ENCODE measurements at regions not wholly inside any gene's neighbourhood (a gene's known extent, or its start where the extent isn't known, plus 50 kb on each side); places are given as distances from the start of the nearest gene placed in this dataset.
"Not testable (repeated sequence)": the region's sequence is repeated elsewhere in the genome, so short reads cannot be mapped to it uniquely, and the experiment has no call there.

GRCh38 chr16:77093999-77094398, 97.0 kb upstream of the MON1B start:
- no peak for TF ChIP-seq CTCF (IDR thresholded peaks at IDR 0.05; ENCODE audit: insufficient read depth, low read depth, low read length, missing control alignments)
- no peak for DNase-seq (ENCODE audit: low read depth)
- H3K4me3 ChIP-seq (ENCODE audit: low read depth, low read length): no peak overlapping the region

- DNase-seq (ENCODE audit: low read depth): no peak
- H3K4me3 ChIP-seq (ENCODE audit: low read depth, low read length): no peak overlapping the region
- no peak for TF ChIP-seq CTCF (IDR thresholded peaks at IDR 0.05; ENCODE audit: insufficient read depth, low read depth, low read length, missing control alignments)
Measured at GRCh38 chr16:77111056-77111565, 79.9 kb upstream of the MON1B start.

- H3K4me3 ChIP-seq (ENCODE audit: low read depth, low read length): no peak overlapping the region
- DNase-seq (ENCODE audit: low read depth): no peak
- TF ChIP-seq CTCF (IDR thresholded peaks at IDR 0.05; ENCODE audit: insufficient read depth, low read depth, low read length, missing control alignments): no peak
Measured at GRCh38 chr16:77112746-77113145, 78.2 kb upstream of the MON1B start.

GRCh38 chr16:77113835-77114234, 77.2 kb upstream of the MON1B start:
- H3K4me3 ChIP-seq (ENCODE audit: low read depth, low read length): no peak overlapping the region
- no peak for DNase-seq (ENCODE audit: low read depth)
- TF ChIP-seq CTCF (IDR thresholded peaks at IDR 0.05; ENCODE audit: insufficient read depth, low read depth, low read length, missing control alignments): no peak

DNA sequence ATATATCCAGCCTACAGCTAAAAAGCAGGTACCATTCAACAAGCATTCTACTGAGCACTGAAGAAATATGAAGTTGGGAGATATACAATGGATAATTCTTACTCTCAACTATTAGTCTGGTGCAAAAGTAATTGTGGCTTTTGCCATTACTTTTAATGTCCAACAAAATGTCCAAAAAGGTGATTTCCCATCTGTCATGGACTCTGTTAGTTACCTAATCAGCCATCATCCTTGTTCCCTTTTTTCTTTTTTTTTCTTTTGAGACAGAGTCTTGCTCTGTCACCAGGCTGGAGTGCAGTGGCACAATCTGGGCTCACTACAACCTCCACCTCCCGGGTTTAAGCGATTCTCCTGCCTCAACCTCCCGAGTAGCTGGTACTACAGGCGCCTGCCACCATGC, 76.6 kb upstream of the MON1B start:
- H3K4me3 ChIP-seq (ENCODE audit: low read depth, low read length); DNase-seq (ENCODE audit: low read depth): not testable (repeated sequence)

- H3K4me3 ChIP-seq (ENCODE audit: low read depth, low read length): no peak overlapping the region
- TF ChIP-seq CTCF (IDR thresholded peaks at IDR 0.05; ENCODE audit: insufficient read depth, low read depth, low read length, missing control alignments): no peak
- DNase-seq (ENCODE audit: low read depth): no peak
Measured at GRCh38 chr16:77116856-77117255, 74.1 kb upstream of the MON1B start.

GRCh38 chr16:77117707-77118106, 73.3 kb upstream of the MON1B start:
- no peak overlapping the region for H3K4me3 ChIP-seq (ENCODE audit: low read depth, low read length)
- DNase-seq (ENCODE audit: low read depth): no peak
- no peak for TF ChIP-seq CTCF (IDR thresholded peaks at IDR 0.05; ENCODE audit: insufficient read depth, low read depth, low read length, missing control alignments)
